B cell (primary cell): ENCODE measurements at regions not wholly inside any gene's neighbourhood (a gene's known extent, or its start where the extent isn't known, plus 50 kb on each side); places are given as distances from the start of the nearest gene placed in this dataset.
"Not testable (repeated sequence)": the region's sequence is repeated elsewhere in the genome, so short reads cannot be mapped to it uniquely, and the experiment has no call there.

Source experiments
- ATAC-seq: fragments of 200-7000 bp; cut with Tn5 transposase; one replicate; pipeline ENCODE4 v1.10.0; 2021; ENCODE audit warnings: low read depth, mild to moderate bottlenecking, moderate number of reproducible peaks, moderate library complexity
- CTCF ChIA-PET: fragments of 350-600 bp; sonication (Branson Sonifier 250); formaldehyde crosslinking; loops from one replicate; lab custom pipeline; 2021; ENCODE audit warnings: antibody characterized with exemption, inconsistent platforms; lab: Charles Lee
- POLR2A ChIA-PET: fragments of 350-600 bp; sonication (Branson Sonifier 250); formaldehyde crosslinking; loops from one replicate; lab custom pipeline; 2021; ENCODE audit warnings: antibody characterized with exemption; lab: Charles Lee
- DNase-seq: peaks from one replicate; pipeline ENCODE4 v3.0.0; 2013
- H2AFZ ChIP-seq: 2 replicates; pipeline ENCODE4 v1.6.1; 2012; ENCODE audit warnings: mild to moderate bottlenecking, low read depth, low read length; ENCODE audit not compliant: insufficient read depth, poor library complexity, severe bottlenecking
- H3K27ac ChIP-seq, 2 donors: 1 replicate in 1 of 2; 2 replicates in 1 of 2; pipeline ENCODE4 v1.5.1; 2012 to 2013; ENCODE audit warnings: low read length in 2 of 2, mild to moderate bottlenecking in 2 of 2, moderate library complexity in 1 of 2
- H3K27me3 ChIP-seq, 4 experiments: fragments of 200-600 bp in 1 of 4; sonication (generic) in 1 of 4; replicated peaks in 1 of 4; 1 replicate in 2 of 4; 2 replicates in 2 of 4; pipeline versions ENCODE4 v1.6.1 to v1.7.0; 2013 to 2016; ENCODE audit warnings: low read length in 3 of 4, mild to moderate bottlenecking in 2 of 4, mixed read lengths in 1 of 4, moderate library complexity in 1 of 4; ENCODE audit not compliant: insufficient read depth in 4 of 4, control insufficient read depth in 3 of 4; ENCODE audit errors: control extremely low read depth in 1 of 4
- H3K36me3 ChIP-seq, 2 experiments: replicated peaks in 1 of 2; 1 replicate in 1 of 2; 2 replicates in 1 of 2; pipeline versions ENCODE4 v1.6.1 to v1.7.1; 2013; ENCODE audit warnings: low read length in 1 of 2; ENCODE audit not compliant: insufficient read depth in 2 of 2, control insufficient read depth in 1 of 2; ENCODE audit errors: control extremely low read depth in 1 of 2, extremely low read depth in 1 of 2
- H3K4me1 ChIP-seq, 2 donors: fragments of 200-600 bp in 1 of 2; sonication (generic) in 1 of 2; 1 replicate in 1 of 2; 2 replicates in 1 of 2; pipeline versions ENCODE4 v1.5.1 to v1.6.1; 2013 to 2017; ENCODE audit warnings: low read length in 2 of 2; ENCODE audit not compliant: control insufficient read depth in 2 of 2, insufficient read depth in 2 of 2
- H3K4me2 ChIP-seq: replicated peaks from 2 replicates; pipeline ENCODE3; 2012; ENCODE audit warnings: mild to moderate bottlenecking, low read depth, low read length; ENCODE audit not compliant: poor library complexity, severe bottlenecking
- H3K4me3 ChIP-seq, 5 experiments: fragments of 200-600 bp in 1 of 5; sonication (generic) in 1 of 5; 1 replicate in 3 of 5; 2 replicates in 2 of 5; pipeline versions ENCODE4 v1.5.1 to v1.7.0; 2011 to 2016; ENCODE audit warnings: low read length in 4 of 5, mild to moderate bottlenecking in 4 of 5, low read depth in 2 of 5, control low read depth in 1 of 5, moderate library complexity in 1 of 5; ENCODE audit not compliant: insufficient read depth in 1 of 5; ENCODE audit errors: control extremely low read depth in 1 of 5, extremely low read depth in 1 of 5
- H3K79me2 ChIP-seq: fragments of 200-600 bp; sonication (generic); one replicate; pipeline ENCODE4 v1.6.0; 2016; ENCODE audit warnings: low read length; ENCODE audit not compliant: control insufficient read depth, insufficient read depth
- H3K9ac ChIP-seq: fragments of 200-600 bp; sonication (generic); 2 replicates; pipeline ENCODE4 v1.6.1; 2017; ENCODE audit warnings: mild to moderate bottlenecking, low read length, moderate library complexity
- H3K9me3 ChIP-seq, 3 donors: one replicate each; pipeline versions ENCODE4 v1.6.1 to v1.7.1; 2013; ENCODE audit warnings: low read length in 2 of 3; ENCODE audit not compliant: control insufficient read depth in 2 of 3, insufficient read depth in 1 of 3; ENCODE audit errors: control extremely low read depth in 1 of 3
- H4K20me1 ChIP-seq: 2 replicates; pipeline ENCODE4 v1.6.0; 2012; ENCODE audit warnings: mild to moderate bottlenecking, low read length; ENCODE audit not compliant: insufficient read depth, control insufficient read depth, poor library complexity, severe bottlenecking
- H3K27ac Mint-ChIP-seq: one replicate; pipeline ENCODE4 v1.8.0; 2021; ENCODE audit warnings: mixed read lengths
- H3K27me3 Mint-ChIP-seq: one replicate; pipeline ENCODE4 v1.8.0; 2021; ENCODE audit warnings: mixed read lengths
- H3K4me1 Mint-ChIP-seq: one replicate; pipeline ENCODE4 v1.8.0; 2021; ENCODE audit warnings: mixed read lengths
- H3K4me3 Mint-ChIP-seq: one replicate; pipeline ENCODE4 v1.8.0; 2021; ENCODE audit warnings: mixed read lengths
- H3K9me3 Mint-ChIP-seq: one replicate; pipeline ENCODE4 v1.8.0; 2022; ENCODE audit warnings: mixed read lengths; ENCODE audit not compliant: insufficient read depth
- EZH2 ChIP-seq: IDR thresholded peaks from 2 replicates; pipeline ENCODE4 v1.6.1; 2012; ENCODE audit warnings: borderline replicate concordance, low read depth, mild to moderate bottlenecking, moderate library complexity, low read length; ENCODE audit not compliant: insufficient read depth, poor library complexity, severe bottlenecking
- WGBS: methylation state at CpG from one replicate; pipeline ENCODE4 v1.1.5; 2013; ENCODE audit warnings: missing lambda C conversion rate; ENCODE audit not compliant: insufficient coverage; 5-methylcytosine and 5-hydroxymethylcytosine counted together
- intact Hi-C: fragments of 100-400 bp; cut with micrococcal nuclease; formaldehyde crosslinking; loops from one replicate; pipeline ENCODE4 v1.10.0; 2022
- TF ChIP-seq, protein P1 (sequence below): fragments of 200-600 bp; IDR thresholded peaks from one replicate; pipeline ENCODE4 v1.8.0; 2022; ENCODE audit warnings: antibody characterized with exemption, mild to moderate bottlenecking

GRCh38 chr19:27955485-27956480 is 1257.2 kb downstream of the UQCRFS1 start:
- Histone ChIP-seq H3K4me3 (no peak overlapping the region), H3K9ac (no peak overlapping the region), H2AFZ (no peak overlapping the region), H3K27me3 (no peaks in the 10 kb centered on the region), H3K27ac (no peak overlapping the region), H3K4me2 (no peak overlapping the region), H3K36me3 (no peaks in the 10 kb centered on the region), H4K20me1 (no peaks in the 10 kb centered on the region), H3K9me3 (no peaks in the 10 kb centered on the region), H3K4me1 (no peaks in the 10 kb centered on the region), H3K79me2 (no peaks in the 10 kb centered on the region)
- 83% methylated on average over 1 of the region's 9 CpGs for WGBS
- Mint-ChIP-seq H3K4me1 (no peaks in the 10 kb centered on the region), H3K27ac (no peak overlapping the region), H3K27me3 (no peaks in the 10 kb centered on the region), H3K9me3 (no peaks in the 10 kb centered on the region), H3K4me3 (no peak overlapping the region)
- TF ChIP-seq EZH2 = no peak
- TF ChIP-seq, protein P1, sequence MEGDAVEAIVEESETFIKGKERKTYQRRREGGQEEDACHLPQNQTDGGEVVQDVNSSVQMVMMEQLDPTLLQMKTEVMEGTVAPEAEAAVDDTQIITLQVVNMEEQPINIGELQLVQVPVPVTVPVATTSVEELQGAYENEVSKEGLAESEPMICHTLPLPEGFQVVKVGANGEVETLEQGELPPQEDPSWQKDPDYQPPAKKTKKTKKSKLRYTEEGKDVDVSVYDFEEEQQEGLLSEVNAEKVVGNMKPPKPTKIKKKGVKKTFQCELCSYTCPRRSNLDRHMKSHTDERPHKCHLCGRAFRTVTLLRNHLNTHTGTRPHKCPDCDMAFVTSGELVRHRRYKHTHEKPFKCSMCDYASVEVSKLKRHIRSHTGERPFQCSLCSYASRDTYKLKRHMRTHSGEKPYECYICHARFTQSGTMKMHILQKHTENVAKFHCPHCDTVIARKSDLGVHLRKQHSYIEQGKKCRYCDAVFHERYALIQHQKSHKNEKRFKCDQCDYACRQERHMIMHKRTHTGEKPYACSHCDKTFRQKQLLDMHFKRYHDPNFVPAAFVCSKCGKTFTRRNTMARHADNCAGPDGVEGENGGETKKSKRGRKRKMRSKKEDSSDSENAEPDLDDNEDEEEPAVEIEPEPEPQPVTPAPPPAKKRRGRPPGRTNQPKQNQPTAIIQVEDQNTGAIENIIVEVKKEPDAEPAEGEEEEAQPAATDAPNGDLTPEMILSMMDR = no peak
- CTCF ChIA-PET = no interaction called here
- intact Hi-C loops = no loop called here
- ATAC-seq (no peak), DNase-seq (no peak)
- POLR2A ChIA-PET = no interaction called here

- H3K36me3 ChIP-seq, CTCF ChIA-PET, H3K27me3 ChIP-seq, H2AFZ ChIP-seq, H3K4me2 ChIP-seq, POLR2A ChIA-PET, H4K20me1 ChIP-seq, ATAC-seq, H3K4me3 Mint-ChIP-seq, H3K27me3 Mint-ChIP-seq, H3K27ac Mint-ChIP-seq, H3K9me3 ChIP-seq, H3K79me2 ChIP-seq, H3K9ac ChIP-seq, H3K4me1 ChIP-seq, H3K4me1 Mint-ChIP-seq, DNase-seq, H3K4me3 ChIP-seq, intact Hi-C loops, H3K27ac ChIP-seq: not testable (repeated sequence)
- 100% methylated on average over 1 of the region's 4 CpGs for WGBS
- peaks cover 10% of the 10 kb centered on the region for H3K9me3 Mint-ChIP-seq
Measured at GRCh38 chr19:27942607-27943006, 1270.3 kb downstream of the UQCRFS1 start.
